HepG2 (cell line): ENCODE measurements at regions not wholly inside any gene's neighbourhood (a gene's known extent, or its start where the extent isn't known, plus 50 kb on each side); places are given as distances from the start of the nearest gene placed in this dataset.

ENCODE experiments used
- ATAC-seq: fragments of 200-7000 bp; cut with Tn5 transposase; 3 replicates; pipeline ENCODE4 v1.9.1; 2020; ENCODE audit warnings: mild to moderate bottlenecking, moderate library complexity
- BruUV-seq: library from RNA; stranded (reverse); fragments of 400-500 nt; replicated peaks from 2 replicates; lab custom pipeline; 2021; lab: Mats Ljungman, UMichigan
- CTCF ChIA-PET: fragments of 300-600 bp; formaldehyde crosslinking; extraction: SDS; loops from one replicate; lab custom pipeline; 2021; ENCODE audit warnings: low total read pairs, inconsistent platforms, low intra/inter-chr PET ratio; lab: Yijun Ruan, JAX
- POLR2A ChIA-PET: fragments of 350-600 bp; sonication (Branson Sonifier 250); formaldehyde crosslinking; loops from one replicate; lab custom pipeline; 2020; ENCODE audit warnings: antibody characterized with exemption, inconsistent platforms; lab: Yijun Ruan, JAX
- DNase-seq: peaks from one replicate; pipeline ENCODE4 v3.0.0-alpha.2; 2015; ENCODE audit warnings: low spot score
- FAIRE-seq: peaks from 3 replicates; lab custom pipeline; 2011; peaks lifted over from hg19 to GRCh38; lab: Jason Lieb, UNC
- H2AFZ ChIP-seq: one replicate; pipeline ENCODE4 v1.6.1; 2011; ENCODE audit warnings: low read length, inconsistent platforms
- H3K27ac ChIP-seq: fragments of 300-600 bp; 3 replicates; pipeline ENCODE4 v1.8.0; 2011; ENCODE audit warnings: mixed run types, mild to moderate bottlenecking, mixed read lengths, low read length, inconsistent platforms; ENCODE audit not compliant: insufficient read depth; ENCODE audit errors: extremely low read length
- H3K27me3 ChIP-seq, 2 experiments: fragments of 200-600 bp in 1 of 2; 2 replicates in 1 of 2; 3 replicates in 1 of 2; pipeline versions ENCODE4 v1.6.0 to v1.8.0; 2011; ENCODE audit warnings: low read length in 2 of 2, mild to moderate bottlenecking in 2 of 2, moderate library complexity in 2 of 2, inconsistent platforms in 1 of 2; ENCODE audit not compliant: insufficient read depth in 2 of 2, control insufficient read depth in 1 of 2
- H3K36me3 ChIP-seq, 2 experiments: fragments of 200-600 bp in 1 of 2; replicated peaks in 1 of 2; 2 replicates in 1 of 2; 3 replicates in 1 of 2; pipeline versions ENCODE4 v1.5.1 to v1.8.0; 2011; ENCODE audit warnings: low read length in 2 of 2, inconsistent platforms in 1 of 2; ENCODE audit not compliant: insufficient read depth in 2 of 2, control insufficient read depth in 1 of 2
- H3K4me1 ChIP-seq: 2 replicates; pipeline ENCODE4 v1.5.1; 2012; ENCODE audit warnings: low read length, inconsistent platforms; ENCODE audit not compliant: insufficient read depth
- H3K4me2 ChIP-seq: 2 replicates; pipeline ENCODE4 v1.6.0; 2011; ENCODE audit warnings: low read depth, low read length, inconsistent platforms
- H3K4me3 ChIP-seq, 3 experiments: fragments of 200-600 bp in 1 of 3; sonication (generic), shearing (Covaris generic) in 1 of 3; replicated peaks in 1 of 3; 2 replicates each; pipeline ENCODE4 v1.5.1; 2011 to 2016; ENCODE audit warnings: low read length in 3 of 3, inconsistent platforms in 2 of 3, low read depth in 2 of 3, mild to moderate bottlenecking in 2 of 3, control low read depth in 1 of 3, mixed read lengths in 1 of 3; ENCODE audit not compliant: insufficient read depth in 1 of 3
- H3K79me2 ChIP-seq: one replicate; pipeline ENCODE4 v1.6.1; 2011; ENCODE audit warnings: low read length, inconsistent platforms; ENCODE audit not compliant: insufficient read depth
- H3K9ac ChIP-seq: 2 replicates; pipeline ENCODE4 v1.6.0; 2011; ENCODE audit warnings: mild to moderate bottlenecking, low read depth, low read length, inconsistent platforms; ENCODE audit not compliant: insufficient read depth
- H3K9me3 ChIP-seq: 2 replicates; pipeline ENCODE4 v1.5.1; 2012; ENCODE audit warnings: mild to moderate bottlenecking, low read length
- H4K20me1 ChIP-seq: 2 replicates; pipeline ENCODE4 v1.6.0; 2011; ENCODE audit warnings: inconsistent platforms, mild to moderate bottlenecking, low read length, moderate library complexity; ENCODE audit not compliant: insufficient read depth
- FOXA1 ChIP-seq, 2 experiments: fragments of 450-650 bp in 1 of 2; sonication (generic) in 1 of 2; formaldehyde crosslinking in 1 of 2; IDR thresholded peaks; 2 replicates each; pipeline versions ENCODE4 v1.4.0 to v1.6.1; 2016 to 2020; ENCODE audit warnings: missing genetic modification reagents in 1 of 2
- U2AF2 ChIP-seq: fragments of 200-400 bp; formaldehyde crosslinking; IDR thresholded peaks from 2 replicates; pipeline ENCODE4 v1.6.1; 2017; ENCODE audit warnings: low read depth, mild to moderate bottlenecking, low read length
- WGBS: methylation state at CpG from one replicate; pipeline ENCODE4 v1.1.6; 2017; ENCODE audit warnings: low lambda C conversion rate; 5-methylcytosine and 5-hydroxymethylcytosine counted together
- in situ Hi-C: cut with HindIII; loops from 2 replicates; pipeline ENCODE4 v1.10.0; 2017; ENCODE audit warnings: low pct_unique_long_range_greater_than_20kb; ENCODE audit not compliant: extremely low pct_ligation_motif_present
- intact Hi-C: fragments of 100-400 bp; cut with micrococcal nuclease; formaldehyde crosslinking; loops from one replicate; pipeline ENCODE4 v1.10.0; 2022; ENCODE audit not compliant: unreplicated experiment
- TF ChIP-seq, protein P1 (sequence below): sonication (generic); formaldehyde crosslinking; IDR thresholded peaks from 2 replicates; pipeline ENCODE4 v1.4.0; 2020; ENCODE audit warnings: missing genetic modification reagents, mild to moderate bottlenecking, borderline replicate concordance
- TF ChIP-seq, protein P2 (sequence below): sonication (generic); formaldehyde crosslinking; IDR thresholded peaks from 2 replicates; pipeline ENCODE4 v1.4.0; 2020; ENCODE audit warnings: mild to moderate bottlenecking, missing genetic modification reagents
- TF ChIP-seq, protein P3 (sequence below): fragments of 450-650 bp; IDR thresholded peaks from 2 replicates; pipeline ENCODE4 v1.6.1; 2017
- TF ChIP-seq, protein P4 (sequence below): sonication (generic); formaldehyde crosslinking; IDR thresholded peaks from 2 replicates; pipeline ENCODE4 v1.5.0; 2020; ENCODE audit warnings: mild to moderate bottlenecking, missing genetic modification reagents
- TF ChIP-seq, protein P5 (sequence below), 2 experiments: IDR thresholded peaks; 2 replicates each; pipeline ENCODE4 v1.6.1; 2011 to 2012; ENCODE audit warnings: low read length in 2 of 2, borderline replicate concordance in 1 of 2, low read depth in 1 of 2, mild to moderate bottlenecking in 1 of 2, moderate library complexity in 1 of 2
- TF ChIP-seq, protein P6 (sequence below): sonication (generic); formaldehyde crosslinking; IDR thresholded peaks from 2 replicates; pipeline ENCODE4 v1.5.1; 2020; ENCODE audit warnings: mild to moderate bottlenecking, missing genetic modification reagents, borderline replicate concordance

DNA sequence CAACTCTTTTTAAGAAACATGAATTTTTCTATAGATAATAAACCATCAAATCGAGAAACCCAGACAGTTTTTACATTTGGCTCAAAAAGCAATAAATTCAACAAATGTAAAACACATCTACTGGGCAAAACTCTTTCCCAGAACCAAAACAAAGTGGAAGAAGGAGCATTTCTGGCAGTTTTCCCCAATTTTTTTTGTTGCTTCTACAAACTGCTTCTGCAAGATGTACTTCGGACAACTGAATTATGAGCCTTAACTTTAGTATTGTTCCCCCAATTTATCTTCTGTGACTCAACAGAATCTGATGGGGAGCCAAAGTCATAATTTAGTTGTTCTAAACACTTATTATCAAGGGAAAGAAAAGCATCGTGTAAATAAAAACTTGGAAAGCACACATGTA is 1047.2 kb downstream of the CDH11 start:
- BruUV-seq: no TSS peak
- no peak overlapping the region for H3K9ac ChIP-seq
- H3K79me2 ChIP-seq: no peaks in the 10 kb centered on the region
- FAIRE-seq: no peak
- H3K9me3 ChIP-seq: no peaks in the 10 kb centered on the region
- CTCF ChIA-PET: no interaction called here
- in situ Hi-C loops (no loop called here), intact Hi-C loops (no loop called here)
- POLR2A ChIA-PET: no interaction called here
- H3K27ac ChIP-seq: no peak overlapping the region
- no peaks in the 10 kb centered on the region for H3K36me3 ChIP-seq
- no peak overlapping the region for H3K4me2 ChIP-seq
- H2AFZ ChIP-seq: no peak overlapping the region
- H3K4me1 ChIP-seq: no peaks in the 10 kb centered on the region
- no peaks in the 10 kb centered on the region for H3K27me3 ChIP-seq
- no peak overlapping the region for H3K4me3 ChIP-seq
- DNase-seq: no peak
- no peaks in the 10 kb centered on the region for H4K20me1 ChIP-seq
- ATAC-seq: no peak
- 0% methylated on average over 3 of the region's 3 CpGs for WGBS
- TF ChIP-seq, protein P1, sequence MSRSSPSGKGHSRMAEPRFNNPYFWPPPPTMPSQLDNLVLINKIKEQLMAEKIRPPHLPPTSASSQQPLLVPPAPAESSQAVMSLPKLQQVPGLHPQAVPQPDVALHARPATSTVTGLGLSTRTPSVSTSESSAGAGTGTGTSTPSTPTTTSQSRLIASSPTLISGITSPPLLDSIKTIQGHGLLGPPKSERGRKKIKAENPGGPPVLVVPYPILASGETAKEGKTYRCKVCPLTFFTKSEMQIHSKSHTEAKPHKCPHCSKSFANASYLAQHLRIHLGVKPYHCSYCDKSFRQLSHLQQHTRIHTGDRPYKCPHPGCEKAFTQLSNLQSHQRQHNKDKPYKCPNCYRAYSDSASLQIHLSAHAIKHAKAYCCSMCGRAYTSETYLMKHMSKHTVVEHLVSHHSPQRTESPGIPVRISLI: no peak
- TF ChIP-seq, protein P2, sequence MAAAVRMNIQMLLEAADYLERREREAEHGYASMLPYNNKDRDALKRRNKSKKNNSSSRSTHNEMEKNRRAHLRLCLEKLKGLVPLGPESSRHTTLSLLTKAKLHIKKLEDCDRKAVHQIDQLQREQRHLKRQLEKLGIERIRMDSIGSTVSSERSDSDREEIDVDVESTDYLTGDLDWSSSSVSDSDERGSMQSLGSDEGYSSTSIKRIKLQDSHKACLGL (CRISPR knock-in tag): no peak
- TF ChIP-seq, protein P3, sequence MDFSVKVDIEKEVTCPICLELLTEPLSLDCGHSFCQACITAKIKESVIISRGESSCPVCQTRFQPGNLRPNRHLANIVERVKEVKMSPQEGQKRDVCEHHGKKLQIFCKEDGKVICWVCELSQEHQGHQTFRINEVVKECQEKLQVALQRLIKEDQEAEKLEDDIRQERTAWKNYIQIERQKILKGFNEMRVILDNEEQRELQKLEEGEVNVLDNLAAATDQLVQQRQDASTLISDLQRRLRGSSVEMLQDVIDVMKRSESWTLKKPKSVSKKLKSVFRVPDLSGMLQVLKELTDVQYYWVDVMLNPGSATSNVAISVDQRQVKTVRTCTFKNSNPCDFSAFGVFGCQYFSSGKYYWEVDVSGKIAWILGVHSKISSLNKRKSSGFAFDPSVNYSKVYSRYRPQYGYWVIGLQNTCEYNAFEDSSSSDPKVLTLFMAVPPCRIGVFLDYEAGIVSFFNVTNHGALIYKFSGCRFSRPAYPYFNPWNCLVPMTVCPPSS: no peak
- TF ChIP-seq, protein P4, sequence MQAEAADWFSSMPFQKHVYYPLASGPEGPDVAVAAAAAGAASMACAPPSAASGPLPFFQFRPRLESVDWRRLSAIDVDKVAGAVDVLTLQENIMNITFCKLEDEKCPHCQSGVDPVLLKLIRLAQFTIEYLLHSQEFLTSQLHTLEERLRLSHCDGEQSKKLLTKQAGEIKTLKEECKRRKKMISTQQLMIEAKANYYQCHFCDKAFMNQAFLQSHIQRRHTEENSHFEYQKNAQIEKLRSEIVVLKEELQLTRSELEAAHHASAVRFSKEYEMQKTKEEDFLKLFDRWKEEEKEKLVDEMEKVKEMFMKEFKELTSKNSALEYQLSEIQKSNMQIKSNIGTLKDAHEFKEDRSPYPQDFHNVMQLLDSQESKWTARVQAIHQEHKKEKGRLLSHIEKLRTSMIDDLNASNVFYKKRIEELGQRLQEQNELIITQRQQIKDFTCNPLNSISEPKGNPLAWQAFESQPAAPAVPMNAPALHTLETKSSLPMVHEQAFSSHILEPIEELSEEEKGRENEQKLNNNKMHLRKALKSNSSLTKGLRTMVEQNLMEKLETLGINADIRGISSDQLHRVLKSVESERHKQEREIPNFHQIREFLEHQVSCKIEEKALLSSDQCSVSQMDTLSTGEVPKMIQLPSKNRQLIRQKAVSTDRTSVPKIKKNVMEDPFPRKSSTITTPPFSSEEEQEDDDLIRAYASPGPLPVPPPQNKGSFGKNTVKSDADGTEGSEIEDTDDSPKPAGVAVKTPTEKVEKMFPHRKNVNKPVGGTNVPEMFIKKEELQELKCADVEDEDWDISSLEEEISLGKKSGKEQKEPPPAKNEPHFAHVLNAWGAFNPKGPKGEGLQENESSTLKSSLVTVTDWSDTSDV: no peak
- TF ChIP-seq, protein P5, sequence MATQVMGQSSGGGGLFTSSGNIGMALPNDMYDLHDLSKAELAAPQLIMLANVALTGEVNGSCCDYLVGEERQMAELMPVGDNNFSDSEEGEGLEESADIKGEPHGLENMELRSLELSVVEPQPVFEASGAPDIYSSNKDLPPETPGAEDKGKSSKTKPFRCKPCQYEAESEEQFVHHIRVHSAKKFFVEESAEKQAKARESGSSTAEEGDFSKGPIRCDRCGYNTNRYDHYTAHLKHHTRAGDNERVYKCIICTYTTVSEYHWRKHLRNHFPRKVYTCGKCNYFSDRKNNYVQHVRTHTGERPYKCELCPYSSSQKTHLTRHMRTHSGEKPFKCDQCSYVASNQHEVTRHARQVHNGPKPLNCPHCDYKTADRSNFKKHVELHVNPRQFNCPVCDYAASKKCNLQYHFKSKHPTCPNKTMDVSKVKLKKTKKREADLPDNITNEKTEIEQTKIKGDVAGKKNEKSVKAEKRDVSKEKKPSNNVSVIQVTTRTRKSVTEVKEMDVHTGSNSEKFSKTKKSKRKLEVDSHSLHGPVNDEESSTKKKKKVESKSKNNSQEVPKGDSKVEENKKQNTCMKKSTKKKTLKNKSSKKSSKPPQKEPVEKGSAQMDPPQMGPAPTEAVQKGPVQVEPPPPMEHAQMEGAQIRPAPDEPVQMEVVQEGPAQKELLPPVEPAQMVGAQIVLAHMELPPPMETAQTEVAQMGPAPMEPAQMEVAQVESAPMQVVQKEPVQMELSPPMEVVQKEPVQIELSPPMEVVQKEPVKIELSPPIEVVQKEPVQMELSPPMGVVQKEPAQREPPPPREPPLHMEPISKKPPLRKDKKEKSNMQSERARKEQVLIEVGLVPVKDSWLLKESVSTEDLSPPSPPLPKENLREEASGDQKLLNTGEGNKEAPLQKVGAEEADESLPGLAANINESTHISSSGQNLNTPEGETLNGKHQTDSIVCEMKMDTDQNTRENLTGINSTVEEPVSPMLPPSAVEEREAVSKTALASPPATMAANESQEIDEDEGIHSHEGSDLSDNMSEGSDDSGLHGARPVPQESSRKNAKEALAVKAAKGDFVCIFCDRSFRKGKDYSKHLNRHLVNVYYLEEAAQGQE (IDR thresholded peaks at IDR 0.05; ENCODE audit: borderline replicate concordance in 1 of 2, low read depth in 1 of 2, low read length in 2 of 2): no peak
- TF ChIP-seq, protein P6, sequence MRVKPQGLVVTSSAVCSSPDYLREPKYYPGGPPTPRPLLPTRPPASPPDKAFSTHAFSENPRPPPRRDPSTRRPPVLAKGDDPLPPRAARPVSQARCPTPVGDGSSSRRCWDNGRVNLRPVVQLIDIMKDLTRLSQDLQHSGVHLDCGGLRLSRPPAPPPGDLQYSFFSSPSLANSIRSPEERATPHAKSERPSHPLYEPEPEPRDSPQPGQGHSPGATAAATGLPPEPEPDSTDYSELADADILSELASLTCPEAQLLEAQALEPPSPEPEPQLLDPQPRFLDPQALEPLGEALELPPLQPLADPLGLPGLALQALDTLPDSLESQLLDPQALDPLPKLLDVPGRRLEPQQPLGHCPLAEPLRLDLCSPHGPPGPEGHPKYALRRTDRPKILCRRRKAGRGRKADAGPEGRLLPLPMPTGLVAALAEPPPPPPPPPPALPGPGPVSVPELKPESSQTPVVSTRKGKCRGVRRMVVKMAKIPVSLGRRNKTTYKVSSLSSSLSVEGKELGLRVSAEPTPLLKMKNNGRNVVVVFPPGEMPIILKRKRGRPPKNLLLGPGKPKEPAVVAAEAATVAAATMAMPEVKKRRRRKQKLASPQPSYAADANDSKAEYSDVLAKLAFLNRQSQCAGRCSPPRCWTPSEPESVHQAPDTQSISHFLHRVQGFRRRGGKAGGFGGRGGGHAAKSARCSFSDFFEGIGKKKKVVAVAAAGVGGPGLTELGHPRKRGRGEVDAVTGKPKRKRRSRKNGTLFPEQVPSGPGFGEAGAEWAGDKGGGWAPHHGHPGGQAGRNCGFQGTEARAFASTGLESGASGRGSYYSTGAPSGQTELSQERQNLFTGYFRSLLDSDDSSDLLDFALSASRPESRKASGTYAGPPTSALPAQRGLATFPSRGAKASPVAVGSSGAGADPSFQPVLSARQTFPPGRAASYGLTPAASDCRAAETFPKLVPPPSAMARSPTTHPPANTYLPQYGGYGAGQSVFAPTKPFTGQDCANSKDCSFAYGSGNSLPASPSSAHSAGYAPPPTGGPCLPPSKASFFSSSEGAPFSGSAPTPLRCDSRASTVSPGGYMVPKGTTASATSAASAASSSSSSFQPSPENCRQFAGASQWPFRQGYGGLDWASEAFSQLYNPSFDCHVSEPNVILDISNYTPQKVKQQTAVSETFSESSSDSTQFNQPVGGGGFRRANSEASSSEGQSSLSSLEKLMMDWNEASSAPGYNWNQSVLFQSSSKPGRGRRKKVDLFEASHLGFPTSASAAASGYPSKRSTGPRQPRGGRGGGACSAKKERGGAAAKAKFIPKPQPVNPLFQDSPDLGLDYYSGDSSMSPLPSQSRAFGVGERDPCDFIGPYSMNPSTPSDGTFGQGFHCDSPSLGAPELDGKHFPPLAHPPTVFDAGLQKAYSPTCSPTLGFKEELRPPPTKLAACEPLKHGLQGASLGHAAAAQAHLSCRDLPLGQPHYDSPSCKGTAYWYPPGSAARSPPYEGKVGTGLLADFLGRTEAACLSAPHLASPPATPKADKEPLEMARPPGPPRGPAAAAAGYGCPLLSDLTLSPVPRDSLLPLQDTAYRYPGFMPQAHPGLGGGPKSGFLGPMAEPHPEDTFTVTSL (CRISPR knock-in tag): no peak
- TF ChIP-seq U2AF2: no peak
- TF ChIP-seq FOXA1 (IDR thresholded peaks at IDR 0.05): no peak
- TF ChIP-seq FOXA1 (CRISPR knock-in tag; IDR thresholded peaks at IDR 0.05): no peak
